Activated CD4-positive, alpha-beta memory T cell treated with anti-CD3 and anti-CD28 coated beads, Interleukin-2, amount 10 ng/mL, durations not matched to agents 7 days and 5 days (primary cell): ENCODE measurements at regions not wholly inside any gene's neighbourhood (a gene's known extent, or its start where the extent isn't known, plus 50 kb on each side); places are given as distances from the start of the nearest gene placed in this dataset.
"Not testable (repeated sequence)": the region's sequence is repeated elsewhere in the genome, so short reads cannot be mapped to it uniquely, and the experiment has no call there.

Experiments used
- CTCF ChIA-PET: fragments of 350-600 bp; sonication (Branson Sonifier 250); formaldehyde crosslinking; loops from one replicate; lab custom pipeline; 2021; ENCODE audit warnings: antibody characterized with exemption, inconsistent platforms; lab: Charles Lee
- POLR2A ChIA-PET: fragments of 350-600 bp; sonication (Branson Sonifier 250); formaldehyde crosslinking; loops from one replicate; lab custom pipeline; 2021; ENCODE audit warnings: antibody characterized with exemption; lab: Charles Lee
- DNase-seq: peaks from one replicate; pipeline ENCODE4 v3.0.0-alpha.2; 2020
- H3K27ac Mint-ChIP-seq: one replicate; pipeline ENCODE4 v1.8.0; 2021; ENCODE audit warnings: mild to moderate bottlenecking, mixed read lengths
- H3K27me3 Mint-ChIP-seq: one replicate; pipeline ENCODE4 v1.8.0; 2021; ENCODE audit warnings: mixed read lengths
- H3K36me3 Mint-ChIP-seq: one replicate; pipeline ENCODE4 v1.8.0; 2021; ENCODE audit warnings: low read depth, mixed read lengths
- H3K4me1 Mint-ChIP-seq: one replicate; pipeline ENCODE4 v1.8.0; 2021; ENCODE audit warnings: mixed read lengths
- H3K4me3 Mint-ChIP-seq: one replicate; pipeline ENCODE4 v1.8.0; 2021; ENCODE audit warnings: mild to moderate bottlenecking, mixed read lengths
- H3K9me3 Mint-ChIP-seq: one replicate; pipeline ENCODE4 v1.8.0; 2021; ENCODE audit warnings: mixed read lengths

GRCh38 chr13:58933475-58933874 is 1230.3 kb downstream of the DIAPH3 start:
- POLR2A ChIA-PET: no interaction called here
- H3K4me1 Mint-ChIP-seq: no peaks in the 10 kb centered on the region
- H3K4me3 Mint-ChIP-seq: no peak overlapping the region
- no peaks in the 10 kb centered on the region for H3K27me3 Mint-ChIP-seq
- H3K9me3 Mint-ChIP-seq: no peaks in the 10 kb centered on the region
- no peaks in the 10 kb centered on the region for H3K36me3 Mint-ChIP-seq
- no peak overlapping the region for H3K27ac Mint-ChIP-seq
- CTCF ChIA-PET: no interaction called here
- DNase-seq: no peak

DNA sequence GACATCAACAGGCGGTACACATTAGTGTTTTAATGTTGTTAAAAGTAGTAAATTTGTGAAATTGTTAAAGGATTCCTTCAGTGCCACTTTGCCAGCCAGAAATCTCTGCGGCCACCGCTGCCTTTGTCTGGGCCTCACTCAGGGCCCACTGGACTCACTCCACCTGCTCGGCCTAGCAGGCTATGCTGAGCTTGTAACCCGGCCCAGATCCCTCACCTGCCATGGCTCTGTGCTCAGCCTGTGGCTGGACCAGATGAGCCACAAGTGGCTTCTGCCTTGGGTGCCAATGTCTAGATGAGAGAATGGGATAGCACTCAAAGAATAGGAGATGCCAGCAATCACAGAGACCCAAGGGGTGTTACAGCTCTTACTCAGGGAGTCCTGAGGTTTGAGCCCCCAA is 1228.0 kb downstream of the DIAPH3 start:
- no peaks in the 10 kb centered on the region for H3K4me1 Mint-ChIP-seq
- CTCF ChIA-PET: no interaction called here
- DNase-seq: no peak
- no peaks in the 10 kb centered on the region for H3K36me3 Mint-ChIP-seq
- no peaks in the 10 kb centered on the region for H3K27me3 Mint-ChIP-seq
- no peak overlapping the region for H3K27ac Mint-ChIP-seq
- POLR2A ChIA-PET: no interaction called here
- no peak overlapping the region for H3K4me3 Mint-ChIP-seq
- no peaks in the 10 kb centered on the region for H3K9me3 Mint-ChIP-seq

DNA sequence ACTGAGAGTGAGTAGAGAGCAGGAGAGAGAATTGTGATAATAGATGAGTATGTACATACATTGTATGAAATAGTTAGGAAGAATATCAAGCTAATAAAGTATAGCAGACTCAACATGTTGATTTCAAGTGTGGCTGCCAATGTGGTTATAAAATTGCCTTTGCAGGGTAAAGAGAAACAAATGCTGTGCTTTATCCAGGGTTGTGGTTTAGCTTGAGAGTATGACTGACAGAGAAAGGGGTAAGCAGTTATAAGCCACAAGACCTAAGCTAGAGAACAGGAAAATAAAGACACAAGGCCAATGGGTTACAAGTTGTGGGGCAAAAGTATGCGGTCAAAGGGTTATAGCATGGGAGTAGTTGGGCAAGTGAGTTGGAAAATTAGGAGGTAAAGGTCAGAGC is 1217.5 kb downstream of the DIAPH3 start:
- CTCF ChIA-PET: no interaction called here
- Mint-ChIP-seq H3K27me3 (no peaks in the 10 kb centered on the region), H3K4me1 (no peaks in the 10 kb centered on the region), H3K9me3 (peaks cover 17% of the 10 kb centered on the region), H3K27ac (no peak overlapping the region), H3K4me3 (no peak overlapping the region), H3K36me3 (no peaks in the 10 kb centered on the region)
- POLR2A ChIA-PET: no interaction called here
- DNase-seq: no peak

DNA sequence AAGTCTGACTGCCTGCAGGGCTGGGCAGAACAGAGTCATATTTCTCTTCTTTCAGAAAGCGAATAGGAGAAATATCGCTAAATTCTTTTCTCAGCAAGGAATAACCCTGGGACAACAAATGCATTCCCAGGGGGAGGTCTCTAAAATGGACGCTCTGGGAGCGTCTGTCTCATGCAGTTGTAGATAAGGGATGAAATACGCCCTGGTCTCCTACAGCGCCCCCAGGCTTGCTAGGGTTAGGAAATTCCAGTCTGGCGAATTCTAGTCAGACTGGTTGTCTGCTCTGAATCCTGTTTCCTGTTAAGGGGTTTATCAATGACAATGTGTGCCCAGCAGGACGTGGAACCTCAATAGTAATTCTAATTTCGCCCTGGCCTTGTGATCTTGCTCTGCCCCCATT is 1214.1 kb downstream of the DIAPH3 start:
- ChIA-PET CTCF (no interaction called here), POLR2A (no interaction called here)
- H3K4me3 Mint-ChIP-seq: no peak overlapping the region
- DNase-seq: no peak
- H3K27ac Mint-ChIP-seq: no peak overlapping the region
- H3K4me1 Mint-ChIP-seq: no peaks in the 10 kb centered on the region
- H3K9me3 Mint-ChIP-seq: peaks cover 16% of the 10 kb centered on the region
- no peaks in the 10 kb centered on the region for H3K27me3 Mint-ChIP-seq
- no peaks in the 10 kb centered on the region for H3K36me3 Mint-ChIP-seq

DNA sequence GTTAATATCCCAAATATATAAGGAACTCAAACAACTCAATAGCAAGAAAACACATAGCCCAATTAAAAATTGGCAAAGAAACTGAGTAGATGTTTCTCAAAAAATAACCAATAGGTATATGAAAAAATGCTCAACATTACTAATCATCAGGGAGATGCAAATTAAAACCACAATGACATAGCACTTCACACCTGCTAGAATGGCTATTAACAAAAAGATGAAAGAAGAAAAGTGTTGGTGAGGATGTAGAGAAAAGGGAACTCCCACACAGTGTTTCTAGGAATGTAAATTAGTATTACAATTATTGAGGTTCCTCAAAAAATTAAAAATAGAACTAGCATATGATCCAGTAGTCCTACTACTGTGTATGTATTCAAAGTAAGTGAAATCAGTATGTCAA is 1212.8 kb downstream of the DIAPH3 start:
- no peaks in the 10 kb centered on the region for H3K36me3 Mint-ChIP-seq
- H3K4me3 Mint-ChIP-seq: no peak overlapping the region
- no peaks in the 10 kb centered on the region for H3K4me1 Mint-ChIP-seq
- H3K27me3 Mint-ChIP-seq: no peaks in the 10 kb centered on the region
- peaks cover 11% of the 10 kb centered on the region for H3K9me3 Mint-ChIP-seq
- DNase-seq: no peak
- H3K27ac Mint-ChIP-seq: no peak overlapping the region
- POLR2A ChIA-PET: no interaction called here
- CTCF ChIA-PET: no interaction called here

DNA sequence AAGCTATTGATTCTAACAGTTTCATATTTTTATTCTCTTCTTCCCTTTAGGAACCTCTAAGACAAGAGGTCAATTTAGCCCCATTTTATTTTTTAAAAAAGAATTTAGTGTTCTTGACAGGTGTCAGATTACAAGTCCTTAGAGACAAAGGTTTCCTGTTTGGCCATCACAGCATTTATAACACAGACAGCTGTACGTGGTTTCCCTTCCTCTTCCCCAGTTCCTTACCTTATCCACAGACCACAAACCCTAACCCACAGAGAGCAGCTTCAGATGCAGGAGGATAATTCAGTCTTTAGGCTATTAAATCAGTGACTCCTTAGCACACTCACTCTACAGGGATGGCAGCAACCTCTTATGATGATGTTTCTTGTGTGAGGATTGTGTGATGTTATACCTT is 1210.1 kb downstream of the DIAPH3 start:
- Mint-ChIP-seq H3K9me3 (peaks cover 11% of the 10 kb centered on the region), H3K4me1 (no peaks in the 10 kb centered on the region), H3K36me3 (no peaks in the 10 kb centered on the region), H3K27me3 (no peaks in the 10 kb centered on the region), H3K4me3 (no peak overlapping the region), H3K27ac (no peak overlapping the region)
- CTCF ChIA-PET: no interaction called here
- POLR2A ChIA-PET: no interaction called here
- no peak for DNase-seq

- no peak overlapping the region for H3K27ac Mint-ChIP-seq
- ChIA-PET POLR2A (no interaction called here), CTCF (no interaction called here)
- H3K27me3 Mint-ChIP-seq: no peaks in the 10 kb centered on the region
- no peaks in the 10 kb centered on the region for H3K9me3 Mint-ChIP-seq
- H3K4me3 Mint-ChIP-seq: no peak overlapping the region
- DNase-seq: no peak
- H3K36me3 Mint-ChIP-seq: no peaks in the 10 kb centered on the region
- no peaks in the 10 kb centered on the region for H3K4me1 Mint-ChIP-seq
These were observed 1208.0 kb downstream of the DIAPH3 start for GRCh38 chr13:58955546-58956385.

DNA sequence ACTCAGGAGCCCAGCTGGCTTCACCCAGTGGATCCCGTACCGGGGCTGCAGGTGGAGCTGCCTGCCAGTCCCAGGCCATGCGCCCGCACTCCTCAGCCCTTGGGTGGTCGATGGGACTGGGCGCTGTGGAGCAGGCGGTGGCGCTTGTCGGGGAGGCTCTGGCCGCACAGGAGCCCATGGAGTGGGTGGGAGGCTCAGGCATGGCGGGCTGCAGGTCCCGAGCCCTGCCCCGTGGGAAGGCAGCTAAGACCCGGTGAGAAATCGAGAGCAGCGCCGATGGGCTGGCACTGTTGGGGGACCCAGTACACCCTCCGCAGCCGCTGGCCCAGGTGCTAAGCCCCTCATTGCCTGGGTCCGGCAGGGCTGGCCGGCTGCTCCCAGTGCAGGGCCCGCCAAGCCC is 1205.6 kb downstream of the DIAPH3 start:
- H3K27me3 Mint-ChIP-seq, H3K4me3 Mint-ChIP-seq, CTCF ChIA-PET, H3K4me1 Mint-ChIP-seq, POLR2A ChIA-PET, DNase-seq, H3K36me3 Mint-ChIP-seq, H3K9me3 Mint-ChIP-seq, H3K27ac Mint-ChIP-seq: not testable (repeated sequence)

DNA sequence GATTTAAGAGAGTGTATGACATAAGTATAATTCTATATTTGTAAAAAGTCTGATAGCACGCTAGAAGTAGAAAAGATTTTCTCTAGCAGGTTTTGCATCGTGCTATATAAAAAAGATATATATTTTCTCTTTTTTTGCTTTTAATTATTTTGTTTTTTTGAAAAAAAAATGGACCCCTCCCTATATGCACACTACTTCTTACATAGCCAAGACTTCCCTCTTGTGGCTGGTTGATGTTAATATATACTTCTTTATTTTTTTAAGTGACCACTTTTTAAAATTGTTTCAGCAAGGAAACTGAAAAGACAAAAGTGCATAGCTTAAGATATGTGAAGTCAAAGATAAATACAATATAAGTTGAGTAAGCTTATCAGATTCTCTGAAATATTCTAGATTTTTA is 1202.8 kb downstream of the DIAPH3 start:
- Mint-ChIP-seq H3K27ac (no peak overlapping the region), H3K9me3 (no peaks in the 10 kb centered on the region), H3K27me3 (no peaks in the 10 kb centered on the region), H3K4me3 (no peak overlapping the region), H3K36me3 (no peaks in the 10 kb centered on the region), H3K4me1 (no peaks in the 10 kb centered on the region)
- no peak for DNase-seq
- ChIA-PET CTCF (no interaction called here), POLR2A (no interaction called here)

DNA sequence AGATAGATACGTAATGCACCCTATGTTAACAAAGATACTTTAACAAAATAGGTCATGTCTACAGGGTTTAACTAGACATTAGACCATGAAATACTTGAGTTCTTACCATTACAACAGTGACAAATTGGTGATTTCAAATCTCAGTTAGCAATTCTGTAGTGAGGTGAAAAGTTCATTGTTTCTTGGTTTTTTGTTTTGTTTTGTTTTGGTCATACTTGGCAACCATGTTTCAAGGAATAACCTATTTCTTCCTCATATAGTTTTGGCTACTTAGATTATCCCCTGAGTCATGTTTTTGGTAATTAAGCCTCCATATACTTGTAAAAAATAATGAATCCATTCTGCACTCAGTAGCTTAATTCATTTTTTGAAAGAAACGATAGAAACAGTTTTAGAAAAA is 1200.4 kb downstream of the DIAPH3 start:
- CTCF ChIA-PET: no interaction called here
- Mint-ChIP-seq H3K36me3 (no peaks in the 10 kb centered on the region), H3K4me3 (no peak overlapping the region), H3K27ac (no peak overlapping the region), H3K4me1 (no peaks in the 10 kb centered on the region), H3K27me3 (no peaks in the 10 kb centered on the region), H3K9me3 (peaks cover 2% of the 10 kb centered on the region)
- no peak for DNase-seq
- POLR2A ChIA-PET: no interaction called here

GRCh38 chr13:58964048-58964447 is 1199.7 kb downstream of the DIAPH3 start:
- H3K9me3 Mint-ChIP-seq: peaks cover 4% of the 10 kb centered on the region
- CTCF ChIA-PET: no interaction called here
- no peak overlapping the region for H3K27ac Mint-ChIP-seq
- POLR2A ChIA-PET: no interaction called here
- no peak for DNase-seq
- no peaks in the 10 kb centered on the region for H3K4me1 Mint-ChIP-seq
- H3K4me3 Mint-ChIP-seq: no peak overlapping the region
- no peaks in the 10 kb centered on the region for H3K36me3 Mint-ChIP-seq
- no peaks in the 10 kb centered on the region for H3K27me3 Mint-ChIP-seq

DNA sequence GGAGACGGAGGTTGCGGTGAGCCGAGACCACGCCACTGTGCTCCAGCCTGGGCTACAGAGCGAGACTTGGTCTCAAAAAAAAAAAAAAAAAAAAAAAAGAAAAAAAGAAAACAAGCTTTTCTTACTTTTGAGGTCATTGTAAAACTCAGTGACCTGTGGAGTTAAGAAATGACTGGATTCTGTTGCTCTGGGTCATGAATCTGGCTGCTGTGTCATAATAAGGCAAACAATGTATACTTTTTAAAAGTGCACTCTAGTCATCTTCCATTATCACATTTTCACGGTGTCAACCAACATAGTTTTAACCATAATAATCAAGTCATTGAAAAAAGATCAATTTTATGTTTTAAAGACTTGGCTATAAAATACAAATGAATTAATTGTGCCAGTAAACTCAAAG is 1186.6 kb downstream of the DIAPH3 start:
- H3K9me3 Mint-ChIP-seq: no peaks in the 10 kb centered on the region
- CTCF ChIA-PET: no interaction called here
- DNase-seq: no peak
- no peaks in the 10 kb centered on the region for H3K36me3 Mint-ChIP-seq
- H3K4me3 Mint-ChIP-seq: no peak overlapping the region
- POLR2A ChIA-PET: no interaction called here
- H3K27ac Mint-ChIP-seq: no peak overlapping the region
- H3K4me1 Mint-ChIP-seq: no peaks in the 10 kb centered on the region
- H3K27me3 Mint-ChIP-seq: no peaks in the 10 kb centered on the region

GRCh38 chr13:58978331-58978730 is 1185.4 kb downstream of the DIAPH3 start:
- no peak overlapping the region for H3K4me3 Mint-ChIP-seq
- no peak overlapping the region for H3K27ac Mint-ChIP-seq
- DNase-seq: no peak
- peaks cover 3% of the 10 kb centered on the region for H3K9me3 Mint-ChIP-seq
- H3K4me1 Mint-ChIP-seq: no peaks in the 10 kb centered on the region
- POLR2A ChIA-PET: no interaction called here
- no peaks in the 10 kb centered on the region for H3K27me3 Mint-ChIP-seq
- CTCF ChIA-PET: no interaction called here
- H3K36me3 Mint-ChIP-seq: no peaks in the 10 kb centered on the region

- no peaks in the 10 kb centered on the region for H3K27me3 Mint-ChIP-seq
- POLR2A ChIA-PET: no interaction called here
- H3K4me1 Mint-ChIP-seq: no peaks in the 10 kb centered on the region
- H3K9me3 Mint-ChIP-seq: peaks cover 7% of the 10 kb centered on the region
- CTCF ChIA-PET: no interaction called here
- no peaks in the 10 kb centered on the region for H3K36me3 Mint-ChIP-seq
- no peak overlapping the region for H3K4me3 Mint-ChIP-seq
- no peak for DNase-seq
- no peak overlapping the region for H3K27ac Mint-ChIP-seq
These were observed 1183.9 kb downstream of the DIAPH3 start for GRCh38 chr13:58979851-58980250.
